IMR-90 (cell line): ENCODE measurements at regions not wholly inside any gene's neighbourhood (a gene's known extent, or its start where the extent isn't known, plus 50 kb on each side); places are given as distances from the start of the nearest gene placed in this dataset.

Experiments used
- ATAC-seq: fragments of 200-7000 bp; cut with Tn5 transposase; 2 replicates; pipeline ENCODE4 v1.9.1; 2020; ENCODE audit warnings: low read depth, mild to moderate bottlenecking, moderate library complexity
- BruUV-seq: library from RNA; stranded (reverse); fragments of 400-500 nt; replicated peaks from 2 replicates; lab custom pipeline; 2021; lab: Mats Ljungman, UMichigan
- CTCF ChIA-PET: fragments of 300-600 bp; formaldehyde crosslinking; extraction: SDS; loops from one replicate; lab custom pipeline; 2021; ENCODE audit warnings: antibody characterized with exemption; lab: Yijun Ruan, JAX
- POLR2A ChIA-PET: fragments of 300-600 bp; sonication (Branson Sonifier 250); formaldehyde crosslinking; loops from one replicate; lab custom pipeline; 2022; ENCODE audit warnings: antibody characterized with exemption; ENCODE audit not compliant: unreplicated experiment; lab: Charles Lee
- DNase-seq: peaks from one replicate; pipeline ENCODE4 v3.0.0; 2013
- H2AFZ ChIP-seq: replicated peaks from 2 replicates; pipeline ENCODE3; 2013; ENCODE audit warnings: low read length, mild to moderate bottlenecking; ENCODE audit not compliant: poor library complexity
- H2AK5ac ChIP-seq: 2 replicates; pipeline ENCODE4 v1.6.1; 2013; ENCODE audit warnings: low read depth, low read length, inconsistent platforms
- H2AK9ac ChIP-seq: replicated peaks from 2 replicates; pipeline ENCODE3; 2013; ENCODE audit warnings: mild to moderate bottlenecking, low read depth, low read length, moderate library complexity; ENCODE audit not compliant: poor library complexity
- H2BK120ac ChIP-seq: 2 replicates; pipeline ENCODE4 v1.6.1; 2013; ENCODE audit warnings: low read depth, low read length, inconsistent platforms
- H2BK15ac ChIP-seq: 3 replicates; pipeline ENCODE4 v1.6.1; 2013; ENCODE audit warnings: low read depth, low read length, inconsistent platforms
- H2BK20ac ChIP-seq: 2 replicates; pipeline ENCODE4 v1.6.1; 2013; ENCODE audit warnings: low read depth, mild to moderate bottlenecking, inconsistent platforms, low read length, moderate library complexity
- H2BK5ac ChIP-seq: 2 replicates; pipeline ENCODE4 v1.6.1; 2013; ENCODE audit warnings: mild to moderate bottlenecking, low read depth, low read length, inconsistent platforms; ENCODE audit not compliant: poor library complexity, severe bottlenecking
- H3K14ac ChIP-seq: replicated peaks from 2 replicates; pipeline ENCODE4 v1.6.1; 2013; ENCODE audit warnings: low read depth, low read length, inconsistent platforms
- H3K18ac ChIP-seq: 2 replicates; pipeline ENCODE4 v1.6.1; 2013; ENCODE audit warnings: low read depth, low read length, control low read depth
- H3K23ac ChIP-seq: 2 replicates; pipeline ENCODE4 v1.6.1; 2013; ENCODE audit warnings: low read depth, low read length, inconsistent platforms
- H3K27ac ChIP-seq: 2 replicates; pipeline ENCODE4 v1.5.1; 2013; ENCODE audit warnings: mild to moderate bottlenecking, control low read depth, low read length; ENCODE audit not compliant: insufficient read depth
- H3K27me3 ChIP-seq: 2 replicates; pipeline ENCODE4 v1.6.1; 2013; ENCODE audit warnings: low read length; ENCODE audit not compliant: control insufficient read depth, insufficient read depth
- H3K36me3 ChIP-seq: 2 replicates; pipeline ENCODE4 v1.6.1; 2013; ENCODE audit warnings: low read length, mixed read lengths; ENCODE audit not compliant: control insufficient read depth, insufficient read depth
- H3K4ac ChIP-seq: 2 replicates; pipeline ENCODE4 v1.6.1; 2013; ENCODE audit warnings: low read depth, low read length, inconsistent platforms
- H3K4me1 ChIP-seq: 2 replicates; pipeline ENCODE4 v1.6.1; 2013; ENCODE audit warnings: low read length, mixed read lengths; ENCODE audit not compliant: control insufficient read depth, insufficient read depth
- H3K4me2 ChIP-seq: 2 replicates; pipeline ENCODE4 v1.6.1; 2013; ENCODE audit warnings: low read depth, mild to moderate bottlenecking, control low read depth, low read length, moderate library complexity
- H3K4me3 ChIP-seq: 2 replicates; pipeline ENCODE4 v1.5.1; 2013; ENCODE audit warnings: low read depth, mild to moderate bottlenecking, control low read depth, low read length, moderate library complexity; ENCODE audit not compliant: insufficient read depth
- H3K56ac ChIP-seq: 2 replicates; pipeline ENCODE4 v1.6.1; 2013; ENCODE audit warnings: low read length, inconsistent platforms; ENCODE audit not compliant: insufficient read depth; ENCODE audit errors: extremely low read depth
- H3K79me1 ChIP-seq, 2 experiments: 2 replicates each; pipeline ENCODE4 v1.6.1; 2013; ENCODE audit warnings: low read length in 2 of 2, inconsistent platforms in 1 of 2, low read depth in 1 of 2
- H3K9ac ChIP-seq: 2 replicates; pipeline ENCODE4 v1.6.1; 2013; ENCODE audit warnings: low read depth, low read length, control low read depth
- H3K9me1 ChIP-seq: 2 replicates; pipeline ENCODE4 v1.6.1; 2013; ENCODE audit warnings: low read length, inconsistent platforms; ENCODE audit not compliant: insufficient read depth
- H3K9me3 ChIP-seq: 2 replicates; pipeline ENCODE4 v1.6.1; 2013; ENCODE audit warnings: low read length; ENCODE audit not compliant: control insufficient read depth, insufficient read depth
- H4K20me1 ChIP-seq: 2 replicates; pipeline ENCODE4 v1.6.1; 2013; ENCODE audit warnings: low read length, inconsistent platforms; ENCODE audit not compliant: insufficient read depth
- H4K5ac ChIP-seq: 2 replicates; pipeline ENCODE4 v1.6.1; 2013; ENCODE audit warnings: mild to moderate bottlenecking, low read depth, low read length, control low read depth
- H4K8ac ChIP-seq, 2 experiments: 2 replicates each; pipeline ENCODE4 v1.6.1; 2013; ENCODE audit warnings: low read depth in 2 of 2, low read length in 2 of 2, control low read depth in 1 of 2, inconsistent platforms in 1 of 2
- H4K91ac ChIP-seq: 2 replicates; pipeline ENCODE4 v1.6.1; 2013; ENCODE audit warnings: low read depth, low read length, inconsistent platforms; ENCODE audit not compliant: insufficient read depth
- BHLHE40 ChIP-seq: fragments of 150-350 bp; IDR thresholded peaks from 2 replicates; pipeline ENCODE4 v1.6.1; 2016; ENCODE audit warnings: mild to moderate bottlenecking, low read depth, low read length
- CEBPB ChIP-seq: IDR thresholded peaks from 2 replicates; pipeline ENCODE4 v1.6.1; 2012; ENCODE audit warnings: low read depth, low read length, improper control_type of control experiment
- CHD1 ChIP-seq: IDR thresholded peaks from 2 replicates; pipeline ENCODE4 v1.6.1; 2012; ENCODE audit warnings: low read depth, low read length, improper control_type of control experiment
- CTCF ChIP-seq: conservative IDR thresholded peaks from 2 replicates; pipeline ENCODE4 v1.5.1; 2012; ENCODE audit warnings: mild to moderate bottlenecking, low read depth, low read length, improper control_type of control experiment
- ELK1 ChIP-seq: fragments of 150-350 bp; IDR thresholded peaks from 2 replicates; pipeline ENCODE4 v1.6.1; 2016; ENCODE audit warnings: low read depth, mild to moderate bottlenecking, low read length, moderate library complexity, borderline replicate concordance
- FOS ChIP-seq: fragments of 150-350 bp; IDR thresholded peaks from 2 replicates; pipeline ENCODE4 v1.6.1; 2016; ENCODE audit warnings: low read depth, low read length
- MAFK ChIP-seq: IDR thresholded peaks from 2 replicates; pipeline ENCODE4 v1.6.1; 2012; ENCODE audit warnings: low read depth, low read length, improper control_type of control experiment
- MAZ ChIP-seq: IDR thresholded peaks from 2 replicates; pipeline ENCODE4 v1.6.1; 2012; ENCODE audit warnings: low read depth, mild to moderate bottlenecking, low read length, improper control_type of control experiment, moderate library complexity, borderline replicate concordance
- MXI1 ChIP-seq: IDR thresholded peaks from 2 replicates; pipeline ENCODE4 v1.6.1; 2012; ENCODE audit warnings: low read depth, mild to moderate bottlenecking, low read length, moderate library complexity, borderline replicate concordance
- NFE2L2 ChIP-seq: fragments of 150-350 bp; IDR thresholded peaks from 2 replicates; pipeline ENCODE4 v1.6.1; 2016; ENCODE audit warnings: low read depth, mild to moderate bottlenecking, low read length
- POLR2A ChIP-seq: IDR thresholded peaks from 2 replicates; pipeline ENCODE4 v1.6.1; 2012; ENCODE audit warnings: mild to moderate bottlenecking, low read depth, low read length
- RAD21 ChIP-seq: IDR thresholded peaks from 2 replicates; pipeline ENCODE4 v1.6.1; 2012; ENCODE audit warnings: low read length, improper control_type of control experiment
- RCOR1 ChIP-seq: IDR thresholded peaks from 2 replicates; pipeline ENCODE4 v1.6.1; 2012; ENCODE audit warnings: mild to moderate bottlenecking, low read length, improper control_type of control experiment; ENCODE audit not compliant: insufficient replicate concordance
- RFX5 ChIP-seq: IDR thresholded peaks from 2 replicates; pipeline ENCODE4 v1.8.0; 2012; ENCODE audit warnings: low read depth, mild to moderate bottlenecking, low read length, moderate library complexity
- SMC3 ChIP-seq: fragments of 150-350 bp; IDR thresholded peaks from 2 replicates; pipeline ENCODE4 v1.6.1; 2016; ENCODE audit warnings: low read depth, mild to moderate bottlenecking, antibody characterized with exemption, low read length, moderate library complexity
- USF2 ChIP-seq: fragments of 150-350 bp; IDR thresholded peaks from 2 replicates; pipeline ENCODE4 v1.6.1; 2017; ENCODE audit warnings: mild to moderate bottlenecking, antibody characterized with exemption, low read length, low read depth
- WGBS, 2 experiments: methylation state at CpG; one replicate each; pipeline versions ENCODE4 v1.1.5 to v1.1.7; 2013; ENCODE audit warnings: missing lambda C conversion rate in 2 of 2; ENCODE audit not compliant: insufficient read length in 1 of 2; ENCODE audit errors: extremely low coverage in 2 of 2; 5-methylcytosine and 5-hydroxymethylcytosine counted together
- dilution Hi-C: fragments of 300-500 bp; cut with HindIII; formaldehyde crosslinking; loops from one replicate; pipeline ENCODE4 v1.14.3; 2018; ENCODE audit warnings: low sequenced_read_pairs; ENCODE audit not compliant: unreplicated experiment
- in situ Hi-C: fragments of 300-500 bp; cut with MboI; formaldehyde crosslinking; loops from 3 replicates; pipeline ENCODE4 v1.14.3; 2019; ENCODE audit warnings: low sequenced_read_pairs, inconsistent platforms, mixed read lengths
- intact Hi-C: fragments of 100-400 bp; cut with micrococcal nuclease; formaldehyde crosslinking; loops from 2 replicates; pipeline ENCODE4 v1.10.0; 2022

- TF ChIP-seq RAD21 (no peak), USF2 (no peak), FOS (no peak), RFX5 (no peak), NFE2L2 (no peak), MAZ (no peak), MAFK (no peak), RCOR1 (no peak), POLR2A (no peak), MXI1 (no peak), CEBPB (no peak), CTCF (no peak), CHD1 (no peak), BHLHE40 (no peak), ELK1 (no peak), SMC3 (no peak)
- in situ Hi-C loops = no loop called here
- Histone ChIP-seq H3K23ac (peak overlapping the region; percentile 59; the same call in 1 of the 2 replicates), H4K20me1 (no peaks in the 10 kb centered on the region), H3K36me3 (no peaks in the 10 kb centered on the region), H3K4me1 (0 out of 2 replicates have a peak, but pooled peaks cover 4% of the 10 kb centered on the region), H2AK5ac (peak overlapping the region; percentile 98), H2BK15ac (peak overlapping the region; percentile 24; the same call in 1 of the 3 replicates), H3K56ac (no peak overlapping the region), H3K4ac (peak overlapping the region; percentile 41; the same call in 1 of the 2 replicates), H2BK20ac (peak overlapping the region; percentile 45), H3K9ac (no peak overlapping the region), H3K18ac (peak overlapping the region; percentile 61; the same call in 1 of the 2 replicates), H2BK120ac (peak overlapping the region; percentile 48; the same call in 1 of the 2 replicates), H3K4me2 (no peak overlapping the region), H3K79me1 (no peaks in the 10 kb centered on the region), H3K27ac (no peak overlapping the region), H3K27me3 (no peaks in the 10 kb centered on the region), H3K9me1 (no peaks in the 10 kb centered on the region; the same call in 1 of the 2 replicates), H2BK5ac (peak overlapping the region; percentile 17), H3K4me3 (no peak overlapping the region), H2AK9ac (no peak overlapping the region), H2AFZ (peak overlapping the region; percentile 44), H4K8ac (peak overlapping the region in 1 of 2 experiments; percentile 78; a peak in 2 of 4 replicates), H4K5ac (peak overlapping the region; percentile 68), H3K9me3 (no peaks in the 10 kb centered on the region), H3K14ac (peak overlapping the region; percentile 37), H4K91ac (peak overlapping the region; percentile 4; the same call in 1 of the 2 replicates)
- dilution Hi-C loops = no loop called here
- ChIA-PET CTCF (no interaction called here), POLR2A (no interaction called here)
- intact Hi-C loops = no loop called here
- 94% methylated on average over 6 of the region's 8 CpGs; no CpG with 5 or more reads in 1 of the 2 experiments for WGBS, 2 experiments
- BruUV-seq = no TSS peak
- ATAC-seq (0 out of 2 replicates have a peak, but pooled peaks have one; percentile 10), DNase-seq (no peak)
Observed at GRCh38 chr2:8626572-8626971, 55.3 kb upstream of the ID2 start.
